CD14-positive monocyte (primary cell): ENCODE measurements at regions not wholly inside any gene's neighbourhood (a gene's known extent, or its start where the extent isn't known, plus 50 kb on each side); places are given as distances from the start of the nearest gene placed in this dataset.

Experiments used
- DNase-seq, 3 donors: peaks; one replicate each; pipeline ENCODE4 v3.0.0-alpha.2; 2011 to 2022
- H2AFZ ChIP-seq: 2 replicates; pipeline ENCODE4 v1.6.0; 2012; ENCODE audit warnings: mild to moderate bottlenecking, low read depth, low read length, inconsistent platforms; ENCODE audit not compliant: insufficient read depth, poor library complexity, severe bottlenecking
- H3K27ac ChIP-seq, 2 donors: 1 replicate in 1 of 2; 2 replicates in 1 of 2; pipeline ENCODE4 v1.5.1; 2012 to 2013; ENCODE audit warnings: low read length in 2 of 2, control low read depth in 1 of 2, inconsistent platforms in 1 of 2, low read depth in 1 of 2, mild to moderate bottlenecking in 1 of 2
- H3K27me3 ChIP-seq, 2 donors: one replicate each; pipeline versions ENCODE4 v1.6.0 to v1.6.1; 2011 to 2013; ENCODE audit warnings: low read length in 2 of 2; ENCODE audit not compliant: control insufficient read depth in 2 of 2, insufficient read depth in 2 of 2
- H3K36me3 ChIP-seq, 2 donors: replicated peaks in 1 of 2; 1 replicate in 1 of 2; 2 replicates in 1 of 2; pipeline versions ENCODE4 v1.5.1 to v1.6.1; 2012 to 2013; ENCODE audit warnings: low read length in 2 of 2, control low read depth in 1 of 2, inconsistent platforms in 1 of 2, mild to moderate bottlenecking in 1 of 2; ENCODE audit not compliant: insufficient read depth in 2 of 2, control insufficient read depth in 1 of 2
- H3K4me1 ChIP-seq, 2 donors: 1 replicate in 1 of 2; 2 replicates in 1 of 2; pipeline versions ENCODE4 v1.5.1 to v1.6.1; 2012 to 2013; ENCODE audit warnings: low read length in 2 of 2, control low read depth in 1 of 2, inconsistent platforms in 1 of 2, mild to moderate bottlenecking in 1 of 2, moderate library complexity in 1 of 2; ENCODE audit not compliant: insufficient read depth in 2 of 2, control insufficient read depth in 1 of 2
- H3K4me2 ChIP-seq: replicated peaks from 2 replicates; pipeline ENCODE3; 2012; ENCODE audit warnings: low read length, moderate library complexity, mild to moderate bottlenecking; ENCODE audit not compliant: poor library complexity, severe bottlenecking; ENCODE audit errors: extremely low read depth
- H3K4me3 ChIP-seq, 3 experiments: fragments of 200-600 bp in 1 of 3; sonication (generic) in 1 of 3; replicated peaks in 1 of 3; 1 replicate in 2 of 3; 2 replicates in 1 of 3; pipeline ENCODE4 v1.5.1; 2011 to 2013; ENCODE audit warnings: low read length in 3 of 3, mild to moderate bottlenecking in 3 of 3, control low read depth in 2 of 3, low read depth in 2 of 3, inconsistent platforms in 1 of 3, moderate library complexity in 1 of 3
- H3K79me2 ChIP-seq: 2 replicates; pipeline ENCODE4 v1.6.0; 2012; ENCODE audit warnings: mild to moderate bottlenecking, control low read depth, inconsistent platforms, low read length, moderate library complexity; ENCODE audit not compliant: insufficient read depth
- H3K9ac ChIP-seq: 2 replicates; pipeline ENCODE4 v1.6.0; 2017; ENCODE audit warnings: low read length, mild to moderate bottlenecking; ENCODE audit not compliant: insufficient read depth, poor library complexity, severe bottlenecking
- H3K9me3 ChIP-seq, 2 donors: replicated peaks in 1 of 2; 1 replicate in 1 of 2; 2 replicates in 1 of 2; pipeline versions ENCODE4 v1.5.1 to v1.6.1; 2012 to 2013; ENCODE audit warnings: low read length in 2 of 2, control low read depth in 1 of 2; ENCODE audit not compliant: control insufficient read depth in 1 of 2, insufficient read depth in 1 of 2
- H4K20me1 ChIP-seq: 2 replicates; pipeline ENCODE4 v1.6.0; 2012; ENCODE audit warnings: mild to moderate bottlenecking, low read length, control low read depth, moderate library complexity; ENCODE audit not compliant: insufficient read depth
- H3K27ac Mint-ChIP-seq, 7 donors: one replicate each; pipeline ENCODE4 v1.8.0; 2020; ENCODE audit warnings: mild to moderate bottlenecking in 7 of 7, mixed read lengths in 7 of 7, moderate library complexity in 6 of 7, inconsistent platforms in 2 of 7
- H3K27me3 Mint-ChIP-seq, 3 donors: one replicate each; pipeline ENCODE4 v1.8.0; 2021 to 2022; ENCODE audit warnings: low read depth in 3 of 3, mild to moderate bottlenecking in 3 of 3, mixed read lengths in 3 of 3, moderate library complexity in 3 of 3, inconsistent platforms in 1 of 3
- H3K36me3 Mint-ChIP-seq, 2 donors: one replicate each; pipeline ENCODE4 v1.8.0; 2020; ENCODE audit warnings: mixed read lengths in 2 of 2, inconsistent platforms in 1 of 2, mild to moderate bottlenecking in 1 of 2
- H3K4me1 Mint-ChIP-seq: one replicate; pipeline ENCODE4 v1.8.0; 2020; ENCODE audit warnings: mild to moderate bottlenecking, mixed read lengths
- H3K4me3 Mint-ChIP-seq, 2 donors: one replicate each; pipeline ENCODE4 v1.8.0; 2020; ENCODE audit warnings: mild to moderate bottlenecking in 2 of 2, mixed read lengths in 2 of 2, moderate library complexity in 1 of 2
- H3K9me3 Mint-ChIP-seq, 7 donors: one replicate each; pipeline ENCODE4 v1.8.0; 2020 to 2022; ENCODE audit warnings: mixed read lengths in 7 of 7, mild to moderate bottlenecking in 6 of 7, moderate library complexity in 6 of 7, inconsistent platforms in 2 of 7
- WGBS: methylation state at CpG from one replicate; pipeline ENCODE4 v1.1.5; 2013; ENCODE audit warnings: missing lambda C conversion rate; ENCODE audit not compliant: insufficient coverage; 5-methylcytosine and 5-hydroxymethylcytosine counted together
- intact Hi-C, 2 donors: fragments of 100-400 bp; cut with micrococcal nuclease; formaldehyde crosslinking; loops; one replicate each; pipeline versions ENCODE4 v1.15.0 to v1.15.1; 2023
- TF ChIP-seq, protein P1 (sequence below): fragments of 200-600 bp; IDR thresholded peaks from one replicate; pipeline ENCODE4 v1.8.0; 2022; ENCODE audit warnings: antibody characterized with exemption, mild to moderate bottlenecking

DNA sequence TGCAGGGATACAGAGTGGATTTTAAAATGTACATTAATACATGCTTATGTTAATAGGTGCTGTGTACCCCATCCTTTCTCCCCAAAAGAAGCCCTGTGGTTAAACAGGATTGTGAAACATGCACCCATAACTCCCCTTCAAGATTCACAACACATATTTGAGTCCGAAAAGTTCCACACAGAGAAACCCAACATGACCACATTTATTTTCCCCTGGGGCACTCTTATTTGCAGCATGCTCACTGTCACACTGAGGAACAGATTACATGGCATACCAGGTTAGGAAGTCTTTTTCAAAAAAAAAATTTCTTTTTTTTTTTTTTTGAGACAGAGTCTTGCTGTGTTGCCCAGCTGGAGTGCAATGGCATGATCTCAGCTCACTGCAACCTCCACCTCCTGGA, 67.7 kb upstream of the COL5A2 start:
- WGBS = 100% methylated on average over 1 of the region's 1 CpG
- DNase-seq = no peak
- Histone ChIP-seq H4K20me1 (no peaks in the 10 kb centered on the region), H3K9ac (no peak overlapping the region), H3K79me2 (no peaks in the 10 kb centered on the region), H3K27ac (no peak overlapping the region), H3K9me3 (peaks cover 0 to 2% of the 10 kb centered on the region in 2 donors), H3K4me1 (no peaks in the 10 kb centered on the region), H3K4me2 (no peak overlapping the region), H3K4me3 (no peak overlapping the region), H3K36me3 (no peaks in the 10 kb centered on the region), H3K27me3 (no peaks in the 10 kb centered on the region), H2AFZ (no peak overlapping the region)
- Mint-ChIP-seq H3K36me3 (no peaks in the 10 kb centered on the region), H3K27me3 (no peaks in the 10 kb centered on the region), H3K27ac (no peak overlapping the region), H3K9me3 (peaks cover 3 to 16% (median 6%) of the 10 kb centered on the region in 7 donors), H3K4me3 (no peak overlapping the region), H3K4me1 (no peaks in the 10 kb centered on the region)
- TF ChIP-seq, protein P1, sequence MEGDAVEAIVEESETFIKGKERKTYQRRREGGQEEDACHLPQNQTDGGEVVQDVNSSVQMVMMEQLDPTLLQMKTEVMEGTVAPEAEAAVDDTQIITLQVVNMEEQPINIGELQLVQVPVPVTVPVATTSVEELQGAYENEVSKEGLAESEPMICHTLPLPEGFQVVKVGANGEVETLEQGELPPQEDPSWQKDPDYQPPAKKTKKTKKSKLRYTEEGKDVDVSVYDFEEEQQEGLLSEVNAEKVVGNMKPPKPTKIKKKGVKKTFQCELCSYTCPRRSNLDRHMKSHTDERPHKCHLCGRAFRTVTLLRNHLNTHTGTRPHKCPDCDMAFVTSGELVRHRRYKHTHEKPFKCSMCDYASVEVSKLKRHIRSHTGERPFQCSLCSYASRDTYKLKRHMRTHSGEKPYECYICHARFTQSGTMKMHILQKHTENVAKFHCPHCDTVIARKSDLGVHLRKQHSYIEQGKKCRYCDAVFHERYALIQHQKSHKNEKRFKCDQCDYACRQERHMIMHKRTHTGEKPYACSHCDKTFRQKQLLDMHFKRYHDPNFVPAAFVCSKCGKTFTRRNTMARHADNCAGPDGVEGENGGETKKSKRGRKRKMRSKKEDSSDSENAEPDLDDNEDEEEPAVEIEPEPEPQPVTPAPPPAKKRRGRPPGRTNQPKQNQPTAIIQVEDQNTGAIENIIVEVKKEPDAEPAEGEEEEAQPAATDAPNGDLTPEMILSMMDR = no peak
- intact Hi-C loops = no loop called here

DNA sequence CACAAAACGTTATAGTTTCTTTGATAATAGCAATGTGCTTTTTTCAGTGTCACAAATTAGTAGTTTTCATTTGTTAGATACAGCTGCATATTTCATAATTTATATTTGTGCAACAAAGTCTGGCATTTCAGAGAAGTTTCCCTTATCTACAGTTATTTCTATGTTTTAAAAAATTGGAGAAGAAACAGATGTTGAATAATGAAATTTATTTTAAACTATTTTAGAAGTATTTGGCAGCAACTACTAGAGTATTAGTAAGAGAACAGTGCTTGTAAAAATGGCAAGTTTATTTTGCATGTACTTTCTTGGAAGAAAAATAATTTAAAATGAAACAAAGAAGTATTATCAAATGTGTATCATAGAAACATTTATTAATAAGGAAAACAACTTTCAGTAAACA, 68.6 kb upstream of the COL5A2 start:
- H3K4me3 Mint-ChIP-seq = no peak overlapping the region
- no peak overlapping the region for H3K27ac Mint-ChIP-seq
- no peaks in the 10 kb centered on the region for H4K20me1 ChIP-seq
- H3K4me1 ChIP-seq = no peaks in the 10 kb centered on the region
- WGBS = no CpG with 5 or more reads among the region's 1 CpG
- no peak overlapping the region for H2AFZ ChIP-seq
- H3K36me3 ChIP-seq = no peaks in the 10 kb centered on the region
- no peaks in the 10 kb centered on the region for H3K79me2 ChIP-seq
- no peak for DNase-seq
- H3K4me3 ChIP-seq = no peak overlapping the region
- TF ChIP-seq, protein P1 = no peak
- intact Hi-C loops = no loop called here
- H3K36me3 Mint-ChIP-seq = no peaks in the 10 kb centered on the region
- no peaks in the 10 kb centered on the region for H3K27me3 Mint-ChIP-seq
- H3K27ac ChIP-seq = no peak overlapping the region
- no peaks in the 10 kb centered on the region for H3K27me3 ChIP-seq
- H3K9me3 ChIP-seq = peaks cover 0 to 2% of the 10 kb centered on the region in 2 donors
- no peak overlapping the region for H3K9ac ChIP-seq
- H3K9me3 Mint-ChIP-seq = peaks cover 3 to 12% (median 6%) of the 10 kb centered on the region in 7 donors
- no peak overlapping the region for H3K4me2 ChIP-seq
- H3K4me1 Mint-ChIP-seq = no peaks in the 10 kb centered on the region
